ENCODE measurements at regions not wholly inside any gene's neighbourhood (a gene's known extent, or its start where the extent isn't known, plus 50 kb on each side); places are given as distances from the start of the nearest gene placed in this dataset.

GRCh38 chr13:105297839-105298238, 1237.6 kb downstream of the EFNB2 start:
- TF ChIP-seq CTCF (IDR thresholded peaks at IDR 0.05) (no peak), POLR2A (IDR thresholded peaks at IDR 0.05) (no peak)
- ATAC-seq (no peak), DNase-seq (no peak)
- H3K36me3 ChIP-seq (replicated peaks in 1 of 2; ENCODE audit: insufficient read depth in 1 of 2, low read depth in 2 of 2): no peaks in the 10 kb centered on the region
- H3K9me3 ChIP-seq: no peaks in the 10 kb centered on the region
- H3K27me3 ChIP-seq: no peaks in the 10 kb centered on the region
- H3K4me3 ChIP-seq: no peak overlapping the region
- H3K4me1 ChIP-seq: no peaks in the 10 kb centered on the region
- 25 to 36% methylated on average over 7 of the region's 7 CpGs for WGBS, 2 donors
- no peak overlapping the region for H3K27ac ChIP-seq
- intact Hi-C loops (cut with DNase I): no loop called here

GRCh38 chr13:105291987-105292386, 1243.5 kb downstream of the EFNB2 start:
- ATAC-seq (no peak), DNase-seq (no peak)
- Histone ChIP-seq H3K9me3 (no peaks in the 10 kb centered on the region), H3K27me3 (no peaks in the 10 kb centered on the region), H3K36me3 (replicated peaks in 1 of 2; ENCODE audit: insufficient read depth in 1 of 2, low read depth in 2 of 2) (no peaks in the 10 kb centered on the region), H3K4me1 (no peaks in the 10 kb centered on the region), H3K27ac (no peak overlapping the region), H3K4me3 (no peak overlapping the region)
- TF ChIP-seq CTCF (IDR thresholded peaks at IDR 0.05) (no peak), POLR2A (IDR thresholded peaks at IDR 0.05) (no peak)
- intact Hi-C loops (cut with DNase I): no loop called here
- 62 to 79% methylated on average over 2 of the region's 2 CpGs for WGBS, 2 donors

- no peaks in the 10 kb centered on the region for H3K36me3 ChIP-seq (replicated peaks in 1 of 2; ENCODE audit: insufficient read depth in 1 of 2, low read depth in 2 of 2)
- H3K27ac ChIP-seq: no peak overlapping the region
- H3K9me3 ChIP-seq: no peaks in the 10 kb centered on the region
- intact Hi-C loops (cut with DNase I): no loop called here
- DNase-seq (no peak), ATAC-seq (no peak)
- no peak overlapping the region for H3K4me3 ChIP-seq
- no peaks in the 10 kb centered on the region for H3K27me3 ChIP-seq
- TF ChIP-seq CTCF (IDR thresholded peaks at IDR 0.05): no peak
- no peak for TF ChIP-seq POLR2A (IDR thresholded peaks at IDR 0.05)
- no peaks in the 10 kb centered on the region for H3K4me1 ChIP-seq
- 26 to 50% methylated on average over 1 of the region's 1 CpG for WGBS, 2 donors
Observed at GRCh38 chr13:105290596-105290995, 1244.9 kb downstream of the EFNB2 start.

GRCh38 chr13:105285526-105285925, 1249.9 kb downstream of the EFNB2 start:
- DNase-seq: no peak
- ATAC-seq: no peak
- intact Hi-C loops (cut with DNase I): no loop called here
- 73 to 81% methylated on average over 2 of the region's 2 CpGs for WGBS, 2 donors
- Histone ChIP-seq H3K9me3 (no peaks in the 10 kb centered on the region), H3K4me1 (no peaks in the 10 kb centered on the region), H3K36me3 (replicated peaks in 1 of 2; ENCODE audit: insufficient read depth in 1 of 2, low read depth in 2 of 2) (no peaks in the 10 kb centered on the region), H3K27ac (no peak overlapping the region), H3K4me3 (no peak overlapping the region), H3K27me3 (no peaks in the 10 kb centered on the region)
- TF ChIP-seq CTCF (IDR thresholded peaks at IDR 0.05) (no peak), POLR2A (IDR thresholded peaks at IDR 0.05) (no peak)

GRCh38 chr13:105282406-105283285, 1252.8 kb downstream of the EFNB2 start:
- 69 to 73% methylated on average over 14 of the region's 14 CpGs for WGBS, 2 donors
- intact Hi-C loops (cut with DNase I): no loop called here
- Histone ChIP-seq H3K9me3 (no peaks in the 10 kb centered on the region), H3K27me3 (no peaks in the 10 kb centered on the region), H3K27ac (no peak overlapping the region), H3K4me3 (no peak overlapping the region), H3K36me3 (replicated peaks in 1 of 2; ENCODE audit: insufficient read depth in 1 of 2, low read depth in 2 of 2) (no peaks in the 10 kb centered on the region), H3K4me1 (no peaks in the 10 kb centered on the region)
- no peak for ATAC-seq
- no peak for TF ChIP-seq POLR2A (IDR thresholded peaks at IDR 0.05)
- DNase-seq: no peak
